Testis (tissue), 2 donors: ENCODE measurements at regions not wholly inside any gene's neighbourhood (a gene's known extent, or its start where the extent isn't known, plus 50 kb on each side); places are given as distances from the start of the nearest gene placed in this dataset.

Source experiments
- DNase-seq: peaks from one replicate; pipeline ENCODE4 v3.0.0-alpha.2; 2019
- H3K27ac ChIP-seq, 2 donors: fragments of 200-600 bp; sonication (generic); one replicate each; pipeline ENCODE4 v1.5.1; 2019
- H3K27me3 ChIP-seq: fragments of 200-600 bp; sonication (generic); one replicate; pipeline ENCODE4 v1.5.1; 2019
- H3K36me3 ChIP-seq: fragments of 200-600 bp; sonication (generic); one replicate; pipeline ENCODE4 v1.5.1; 2017; ENCODE audit warnings: low read depth; ENCODE audit errors: missing control alignments
- H3K4me1 ChIP-seq: fragments of 200-600 bp; sonication (generic); one replicate; pipeline ENCODE4 v1.5.1; 2019
- H3K4me3 ChIP-seq, 2 donors: fragments of 200-600 bp; sonication (generic); one replicate each; pipeline ENCODE4 v1.5.1; 2017 to 2019
- H3K9me3 ChIP-seq: fragments of 200-600 bp; sonication (generic); one replicate; pipeline ENCODE4 v1.5.1; 2017
- CTCF ChIP-seq, 3 experiments: fragments of 450-650 bp in 2 of 3; fragments of 200-600 bp in 1 of 3; sonication (generic) in 1 of 3; IDR thresholded peaks; one replicate each; pipeline ENCODE4 v1.5.1; 2016 to 2019; ENCODE audit warnings: antibody characterized with exemption in 3 of 3, mild to moderate bottlenecking in 2 of 3, moderate library complexity in 1 of 3
- POLR2A ChIP-seq: fragments of 450-650 bp; IDR thresholded peaks from one replicate; pipeline ENCODE4 v1.6.1; 2017; ENCODE audit warnings: antibody characterized with exemption, mild to moderate bottlenecking, moderate library complexity
- WGBS, 2 donors: methylation state at CpG; one replicate each; pipeline ENCODE4 v1.1.5; 2018; 5-methylcytosine and 5-hydroxymethylcytosine counted together
- intact Hi-C: fragments of 100-400 bp; cut with DNase I; formaldehyde crosslinking; loops from one replicate; pipeline ENCODE4 v1.15.1; 2023; ENCODE audit warnings: low total_unique reads

- no peak overlapping the region for H3K27ac ChIP-seq
- no peaks in the 10 kb centered on the region for H3K4me1 ChIP-seq
- intact Hi-C loops: no loop called here
- H3K9me3 ChIP-seq: no peaks in the 10 kb centered on the region
- no peaks in the 10 kb centered on the region for H3K36me3 ChIP-seq
- WGBS, 2 donors: 86 to 93% methylated on average over 4 of the region's 4 CpGs
- no peak overlapping the region for H3K4me3 ChIP-seq
- no peak for DNase-seq
- TF ChIP-seq CTCF (IDR thresholded peaks at IDR 0.05): no peak
- H3K27me3 ChIP-seq: no peaks in the 10 kb centered on the region
These were observed 1158.7 kb upstream of the CNTN5 start for GRCh38 chr11:97862021-97862420.

- intact Hi-C loops: no loop called here
- WGBS, 2 donors: 68 to 78% methylated on average over 3 of the region's 3 CpGs
- Histone ChIP-seq H3K27ac (no peak overlapping the region), H3K36me3 (no peaks in the 10 kb centered on the region), H3K4me1 (no peaks in the 10 kb centered on the region), H3K4me3 (no peak overlapping the region), H3K27me3 (no peaks in the 10 kb centered on the region), H3K9me3 (no peaks in the 10 kb centered on the region)
- DNase-seq: no peak
- TF ChIP-seq POLR2A: no peak
- no peak for TF ChIP-seq CTCF (IDR thresholded peaks at IDR 0.05)
These were observed 1155.2 kb upstream of the CNTN5 start for GRCh38 chr11:97865424-97866012.

- intact Hi-C loops: no loop called here
These were observed 1148.9 kb upstream of the CNTN5 start for GRCh38 chr11:97871816-97872215.

GRCh38 chr11:97880209-97880608 lies 1140.5 kb upstream of the CNTN5 start:
- Histone ChIP-seq H3K4me3 (no peak overlapping the region), H3K27ac (no peak overlapping the region), H3K27me3 (no peaks in the 10 kb centered on the region), H3K9me3 (no peaks in the 10 kb centered on the region), H3K36me3 (no peaks in the 10 kb centered on the region), H3K4me1 (no peaks in the 10 kb centered on the region)
- intact Hi-C loops: no loop called here
- DNase-seq: no peak
- TF ChIP-seq POLR2A (no peak), CTCF (IDR thresholded peaks at IDR 0.05) (no peak)

More at GRCh38 chr11:97871816-97872215, 1148.9 kb upstream of the CNTN5 start:
- H3K9me3 ChIP-seq: no peaks in the 10 kb centered on the region
- no peaks in the 10 kb centered on the region for H3K36me3 ChIP-seq
- H3K27ac ChIP-seq: no peak overlapping the region
- no peak overlapping the region for H3K4me3 ChIP-seq
- TF ChIP-seq CTCF (IDR thresholded peaks at IDR 0.05) (no peak), POLR2A (no peak)
- no peaks in the 10 kb centered on the region for H3K27me3 ChIP-seq
- DNase-seq: no peak
- no peaks in the 10 kb centered on the region for H3K4me1 ChIP-seq

GRCh38 chr11:97883086-97883485 lies 1137.7 kb upstream of the CNTN5 start:
- intact Hi-C loops: no loop called here
- Histone ChIP-seq H3K36me3 (no peaks in the 10 kb centered on the region), H3K27me3 (no peaks in the 10 kb centered on the region), H3K9me3 (no peaks in the 10 kb centered on the region), H3K27ac (no peak overlapping the region), H3K4me3 (no peak overlapping the region), H3K4me1 (no peaks in the 10 kb centered on the region)
- DNase-seq: no peak
- 67 to 85% methylated on average over 2 of the region's 2 CpGs for WGBS, 2 donors
- TF ChIP-seq CTCF (IDR thresholded peaks at IDR 0.05) (no peak), POLR2A (no peak)
